GM23248 (cell line): ENCODE measurements at regions not wholly inside any gene's neighbourhood (a gene's known extent, or its start where the extent isn't known, plus 50 kb on each side); places are given as distances from the start of the nearest gene placed in this dataset.

Source experiments
- DNase-seq: peaks from one replicate; pipeline ENCODE4 v3.0.0-alpha.2; 2015
- H2AFZ ChIP-seq: fragments of 200-600 bp; sonication (generic); 2 replicates; pipeline ENCODE4 v1.6.1; 2016; ENCODE audit warnings: antibody characterized with exemption
- H3F3A ChIP-seq: fragments of 200-600 bp; sonication (generic); 2 replicates; pipeline ENCODE4 v1.6.1; 2016; ENCODE audit warnings: mild to moderate bottlenecking, antibody characterized with exemption, mixed run types; ENCODE audit not compliant: insufficient read depth
- H3K27ac ChIP-seq: fragments of 200-600 bp; sonication (generic); 2 replicates; pipeline ENCODE4 v1.5.1; 2016; ENCODE audit warnings: mild to moderate bottlenecking
- H3K27me3 ChIP-seq: fragments of 200-600 bp; sonication (generic); replicated peaks from 2 replicates; pipeline ENCODE4 v1.6.1; 2016; ENCODE audit warnings: mild to moderate bottlenecking; ENCODE audit not compliant: insufficient read depth
- H3K36me3 ChIP-seq: fragments of 200-600 bp; sonication (generic); 2 replicates; pipeline ENCODE4 v1.6.1; 2016; ENCODE audit warnings: low read depth, mild to moderate bottlenecking
- H3K4me1 ChIP-seq: fragments of 200-600 bp; sonication (generic); 2 replicates; pipeline ENCODE4 v1.6.1; 2016; ENCODE audit warnings: mild to moderate bottlenecking; ENCODE audit not compliant: insufficient read depth
- H3K4me2 ChIP-seq: fragments of 200-600 bp; sonication (generic); one replicate; pipeline ENCODE4 v1.6.1; 2016; ENCODE audit warnings: mild to moderate bottlenecking; ENCODE audit not compliant: unreplicated experiment
- H3K4me3 ChIP-seq: fragments of 200-600 bp; sonication (generic); 2 replicates; pipeline ENCODE4 v1.5.1; 2016; ENCODE audit warnings: mild to moderate bottlenecking
- H3K79me2 ChIP-seq: fragments of 200-600 bp; sonication (generic); 2 replicates; pipeline ENCODE4 v1.6.1; 2016; ENCODE audit warnings: mild to moderate bottlenecking; ENCODE audit not compliant: insufficient read depth
- H3K9ac ChIP-seq: fragments of 200-600 bp; sonication (generic); 2 replicates; pipeline ENCODE4 v1.6.1; 2016; ENCODE audit warnings: mild to moderate bottlenecking
- H3K9me2 ChIP-seq: fragments of 200-600 bp; sonication (generic); 2 replicates; pipeline ENCODE4 v1.6.1; 2016; ENCODE audit warnings: mixed run types, mild to moderate bottlenecking, moderate library complexity; ENCODE audit not compliant: insufficient read depth
- H3K9me3 ChIP-seq: fragments of 200-600 bp; sonication (generic); one replicate; pipeline ENCODE4 v1.6.1; 2017; ENCODE audit warnings: low read depth
- H4K20me1 ChIP-seq: fragments of 200-600 bp; sonication (generic); 2 replicates; pipeline ENCODE4 v1.6.0; 2016; ENCODE audit not compliant: insufficient read depth
- EZH2 ChIP-seq: fragments of 200-600 bp; sonication (generic); IDR thresholded peaks from 2 replicates; pipeline ENCODE4 v1.6.1; 2018; ENCODE audit warnings: antibody characterized with exemption, mild to moderate bottlenecking; ENCODE audit not compliant: insufficient read depth, poor library complexity, severe bottlenecking
- EZH2phosphoT487 ChIP-seq: fragments of 200-600 bp; sonication (generic); IDR thresholded peaks from 2 replicates; pipeline ENCODE4 v1.6.1; 2018; ENCODE audit warnings: antibody characterized with exemption, moderate library complexity, mild to moderate bottlenecking, low read depth; ENCODE audit not compliant: insufficient read depth
- WGBS, 2 experiments: methylation state at CpG; one replicate each; pipeline ENCODE4 v1.1.6; 2015 to 2017; ENCODE audit warnings: low lambda C conversion rate in 2 of 2, low coverage in 1 of 2; ENCODE audit errors: missing lambda C conversion rate in 2 of 2; 5-methylcytosine and 5-hydroxymethylcytosine counted together
- in situ Hi-C: fragments of 300-500 bp; cut with MboI; formaldehyde crosslinking; loops from 2 replicates; pipeline ENCODE4 v1.15.0; 2020

DNA sequence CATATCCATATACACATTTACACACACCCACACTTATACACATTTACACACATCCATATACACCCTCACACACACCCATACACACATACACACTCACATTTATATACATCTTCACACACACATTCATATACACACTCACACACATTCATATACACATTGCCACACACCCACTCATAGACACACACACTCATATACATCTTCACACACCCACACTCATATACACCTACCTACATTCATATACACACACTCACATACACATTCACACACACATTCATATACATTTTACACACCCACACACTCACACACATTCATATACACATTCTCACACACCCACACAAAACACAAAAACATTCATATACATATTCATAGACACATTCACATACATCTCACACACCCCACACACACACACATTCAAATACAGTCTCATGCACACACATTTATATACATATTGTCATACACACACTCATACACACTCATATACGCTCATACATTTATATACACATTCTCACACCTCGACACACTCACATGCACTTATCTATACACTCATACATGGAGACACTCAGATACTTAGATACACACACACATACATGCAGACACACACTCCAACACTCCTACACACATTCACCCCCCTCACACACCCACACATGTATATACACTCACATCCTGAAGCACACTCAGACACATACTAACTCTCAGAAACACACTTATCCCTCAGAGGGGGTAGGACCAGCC is 82.1 kb downstream of the MRPL14 start:
- Histone ChIP-seq H3K27ac (no peak overlapping the region), H3F3A (peaks cover 29% of the 10 kb centered on the region), H3K4me2 (no peak overlapping the region), H3K4me3 (no peak overlapping the region), H3K9me2 (no peaks in the 10 kb centered on the region), H3K79me2 (no peaks in the 10 kb centered on the region), H3K36me3 (no peaks in the 10 kb centered on the region), H2AFZ (no peak overlapping the region), H3K27me3 (no peaks in the 10 kb centered on the region), H3K9me3 (no peaks in the 10 kb centered on the region), H3K9ac (no peak overlapping the region), H4K20me1 (no peaks in the 10 kb centered on the region), H3K4me1 (peaks cover 60% of the 10 kb centered on the region)
- no peak for DNase-seq
- WGBS, 2 experiments: 95 to 100% methylated on average over 2 of the region's 2 CpGs
- in situ Hi-C loops: no loop called here
- TF ChIP-seq EZH2phosphoT487: no peak
- TF ChIP-seq EZH2: no peak

GRCh38 chr6:44044154-44044539 is 83.1 kb downstream of the MRPL14 start:
- Histone ChIP-seq H3K4me3 (no peak overlapping the region), H3K9me2 (no peaks in the 10 kb centered on the region), H3K9ac (0 out of 2 replicates have a peak overlapping the region, but pooled peaks have one; percentile 17), H3K36me3 (no peaks in the 10 kb centered on the region), H3K27ac (peak overlapping the region; percentile 92), H3F3A (peaks cover 21% of the 10 kb centered on the region), H3K9me3 (no peaks in the 10 kb centered on the region), H4K20me1 (no peaks in the 10 kb centered on the region), H2AFZ (no peak overlapping the region), H3K4me2 (no peak overlapping the region), H3K27me3 (no peaks in the 10 kb centered on the region), H3K4me1 (peaks cover 51% of the 10 kb centered on the region), H3K79me2 (no peaks in the 10 kb centered on the region)
- TF ChIP-seq EZH2phosphoT487 (no peak), EZH2 (no peak)
- in situ Hi-C loops: no loop called here
- WGBS, 2 experiments: 61 to 64% methylated on average over 6 of the region's 6 CpGs
- no peak for DNase-seq

DNA sequence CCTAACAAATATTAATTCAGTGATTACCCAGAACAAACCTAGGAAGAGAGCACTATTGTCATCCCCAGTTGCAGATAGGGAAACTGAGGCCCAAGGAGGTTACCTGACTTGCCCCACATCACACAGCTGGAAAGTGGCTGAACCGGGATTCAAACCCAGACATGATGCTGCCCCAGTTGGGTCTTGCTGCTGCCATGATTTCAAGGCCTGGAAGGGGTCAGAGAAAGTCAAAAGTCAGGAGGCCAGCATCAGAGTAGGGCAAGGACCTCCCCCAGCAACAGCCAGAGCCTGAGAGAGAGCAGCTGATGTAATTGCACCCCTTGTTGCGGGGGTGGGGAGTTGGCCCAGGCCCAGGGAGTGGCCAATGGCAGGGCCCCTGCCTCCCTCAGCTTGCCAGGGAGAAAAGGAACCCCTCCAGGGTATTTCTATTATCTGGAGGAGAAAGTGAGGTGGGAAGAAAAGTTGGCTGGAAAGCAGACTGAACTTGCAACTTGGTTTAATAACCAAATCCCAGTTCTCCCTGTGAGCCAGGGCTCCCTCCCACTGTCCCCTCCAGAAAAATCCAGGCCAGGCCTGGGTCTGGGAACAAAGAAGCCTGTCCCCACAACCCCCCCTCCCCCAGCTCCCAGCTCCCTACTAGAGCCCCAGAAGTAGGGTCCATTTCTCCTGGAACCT is 83.6 kb downstream of the MRPL14 start:
- Histone ChIP-seq H3K27ac (peak overlapping the region; percentile 92), H3K4me2 (peak overlapping the region; percentile 48), H4K20me1 (no peaks in the 10 kb centered on the region), H3K9me3 (no peaks in the 10 kb centered on the region), H3F3A (peaks cover 17% of the 10 kb centered on the region), H2AFZ (no peak overlapping the region), H3K9me2 (no peaks in the 10 kb centered on the region), H3K27me3 (no peaks in the 10 kb centered on the region), H3K9ac (peak overlapping the region; percentile 56; the same call in 1 of the 2 replicates), H3K79me2 (no peaks in the 10 kb centered on the region), H3K4me3 (no peak overlapping the region), H3K36me3 (no peaks in the 10 kb centered on the region), H3K4me1 (peaks cover 45% of the 10 kb centered on the region)
- TF ChIP-seq EZH2 (no peak), EZH2phosphoT487 (no peak)
- DNase-seq: no peak
- in situ Hi-C loops: no loop called here
- 35 to 59% methylated on average over 2 of the region's 2 CpGs for WGBS, 2 experiments

DNA sequence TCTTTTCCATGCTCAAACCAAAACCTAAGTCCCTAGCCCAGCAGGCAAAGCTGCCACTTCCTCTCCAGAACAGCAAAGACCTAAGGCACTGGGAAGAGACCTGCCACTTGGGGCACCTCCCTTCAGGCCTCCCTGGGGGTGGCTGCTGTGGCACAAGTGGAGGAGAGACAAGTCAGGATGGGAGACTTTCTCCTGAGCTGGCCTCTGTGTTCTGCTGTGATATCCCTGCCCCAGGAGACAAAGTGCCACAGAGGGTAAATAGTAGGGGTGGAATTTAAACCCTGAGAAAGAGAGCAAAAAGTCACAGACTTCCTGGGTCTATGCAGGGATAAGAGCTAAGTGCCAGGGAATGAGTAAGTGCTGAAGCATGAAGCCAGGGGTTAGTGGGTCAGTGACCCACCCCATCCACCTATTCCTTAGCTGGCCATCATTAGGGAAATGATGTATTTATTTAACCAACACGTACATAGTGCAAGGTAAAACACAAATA is 84.2 kb downstream of the MRPL14 start:
- Histone ChIP-seq H3K9me3 (no peaks in the 10 kb centered on the region), H4K20me1 (no peaks in the 10 kb centered on the region), H3K27me3 (no peaks in the 10 kb centered on the region), H3K4me3 (no peak overlapping the region), H3K4me2 (peak overlapping the region; percentile 48), H3K27ac (peak overlapping the region; percentile 92), H3K36me3 (no peaks in the 10 kb centered on the region), H3K9me2 (no peaks in the 10 kb centered on the region), H3K9ac (peak overlapping the region; percentile 56), H3F3A (peaks cover 17% of the 10 kb centered on the region), H3K79me2 (no peaks in the 10 kb centered on the region), H3K4me1 (peaks cover 43% of the 10 kb centered on the region), H2AFZ (no peak overlapping the region)
- TF ChIP-seq EZH2phosphoT487: no peak
- 0 to 5% methylated on average over 1 of the region's 1 CpG for WGBS, 2 experiments
- DNase-seq: peak; percentile 56
- in situ Hi-C loops: no loop called here
